SK-MEL-5 (cell line): ENCODE measurements at regions not wholly inside any gene's neighbourhood (a gene's known extent, or its start where the extent isn't known, plus 50 kb on each side); places are given as distances from the start of the nearest gene placed in this dataset.
A peak's percentile ranks its signal among the peaks of the same experiment; 100 is the strongest.

Experiments
- DNase-seq: peaks from one replicate; pipeline ENCODE4 v3.0.0-alpha.2; 2016; ENCODE audit warnings: low read depth, low spot score
- in situ Hi-C: cut with HindIII; loops from 2 replicates; pipeline ENCODE4 v1.10.0; 2016; ENCODE audit warnings: low sequenced_read_pairs, high pct_unique_total_duplicates, low pct_unique_long_range_greater_than_20kb

GRCh38 chr6:87943191-87943590 lies 104.5 kb upstream of the SPACA1 start:
- DNase-seq = no peak
- in situ Hi-C loops = no loop called here

DNA sequence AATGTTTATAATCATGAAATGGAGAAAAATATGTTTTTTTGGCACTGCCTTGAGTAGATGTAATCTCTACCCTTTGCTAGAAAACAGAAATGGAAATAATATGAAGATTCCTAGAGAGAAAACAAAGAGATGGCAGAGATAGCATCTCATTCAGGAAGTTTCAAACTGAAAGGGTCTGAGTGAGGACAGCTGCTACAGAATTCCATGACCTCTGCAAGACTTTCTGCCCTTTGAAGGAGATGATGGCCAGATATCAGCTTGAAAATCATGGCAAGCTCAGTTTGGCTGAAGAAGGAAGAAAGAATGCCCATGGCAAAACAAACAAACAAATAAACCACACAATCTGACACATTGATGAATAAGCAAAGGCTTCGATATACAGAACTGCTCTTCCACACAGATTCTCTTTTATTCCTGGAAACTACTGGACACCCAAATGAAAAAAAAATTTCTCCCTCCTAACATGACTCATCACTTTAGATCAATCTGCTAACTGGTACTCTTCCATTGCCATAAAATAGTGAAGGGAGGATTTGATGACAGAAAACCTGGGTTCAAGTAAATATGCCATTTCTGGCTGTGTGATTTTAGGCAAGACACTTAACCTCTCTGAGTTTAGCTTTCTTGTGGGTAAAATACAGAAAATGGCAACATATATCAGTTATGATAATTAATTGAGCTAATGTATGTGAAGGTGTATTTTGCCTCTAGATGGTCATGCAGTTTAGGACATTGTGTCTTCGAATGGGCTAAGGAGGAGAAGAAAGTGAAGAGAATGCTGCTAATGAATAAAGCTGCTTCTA lies 105.9 kb upstream of the SPACA1 start:
- in situ Hi-C loops = no loop called here
- DNase-seq = no peak

GRCh38 chr6:87939776-87940175 lies 107.9 kb upstream of the SPACA1 start:
- in situ Hi-C loops = no loop called here
- DNase-seq = no peak

DNA sequence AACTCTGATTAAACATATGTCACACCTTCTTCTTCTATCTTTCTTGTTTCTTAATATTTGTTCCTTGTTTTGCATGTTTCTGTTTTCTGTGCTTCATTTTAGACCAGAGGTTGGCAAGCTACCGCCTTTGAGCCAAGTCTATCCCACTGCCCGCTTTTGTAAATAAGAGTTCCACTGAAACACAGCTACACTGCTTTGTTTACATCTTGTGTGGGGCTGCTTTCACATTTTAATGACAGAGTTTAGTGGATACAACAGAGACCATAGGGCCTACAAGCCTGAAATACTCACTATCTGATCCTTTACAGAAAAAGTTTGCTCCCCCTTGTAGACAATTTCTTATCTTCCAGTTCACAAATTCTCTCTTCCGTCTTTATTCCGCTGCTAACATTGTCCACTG lies 109.4 kb upstream of the SPACA1 start:
- in situ Hi-C loops = no loop called here
- DNase-seq = no peak

GRCh38 chr6:87936065-87936464 lies 111.6 kb upstream of the SPACA1 start:
- in situ Hi-C loops = no loop called here

GRCh38 chr6:87935196-87935595 lies 112.4 kb upstream of the SPACA1 start:
- DNase-seq = no peak
- in situ Hi-C loops = no loop called here

More at GRCh38 chr6:87936065-87936464, 111.6 kb upstream of the SPACA1 start:
- no peak for DNase-seq

DNA sequence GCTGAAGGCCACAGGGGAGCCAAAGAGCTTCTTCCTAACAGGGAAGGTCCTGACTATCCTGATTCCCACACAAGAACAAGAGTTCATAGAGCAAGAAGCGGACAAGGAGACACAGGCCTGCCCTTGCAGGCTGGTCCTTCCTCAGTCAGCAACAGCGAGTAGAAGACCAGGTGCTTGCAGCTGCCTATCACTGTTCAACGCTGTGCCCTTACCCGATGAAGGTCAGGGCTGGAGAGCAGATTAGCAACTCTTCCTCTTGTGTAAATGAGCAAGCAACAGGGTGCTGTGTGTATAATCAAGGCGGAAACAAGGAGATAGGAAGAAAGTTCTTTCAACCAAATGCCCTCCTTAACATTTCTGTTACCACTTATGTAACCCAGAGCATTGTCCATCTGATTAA lies 115.3 kb upstream of the SPACA1 start:
- in situ Hi-C loops = no loop called here

GRCh38 chr6:87929843-87930288 lies 117.8 kb upstream of the SPACA1 start:
- in situ Hi-C loops = no loop called here
- peak; percentile 88 for DNase-seq

More for the DNA sequence above, 115.3 kb upstream of the SPACA1 start:
- no peak for DNase-seq

DNA sequence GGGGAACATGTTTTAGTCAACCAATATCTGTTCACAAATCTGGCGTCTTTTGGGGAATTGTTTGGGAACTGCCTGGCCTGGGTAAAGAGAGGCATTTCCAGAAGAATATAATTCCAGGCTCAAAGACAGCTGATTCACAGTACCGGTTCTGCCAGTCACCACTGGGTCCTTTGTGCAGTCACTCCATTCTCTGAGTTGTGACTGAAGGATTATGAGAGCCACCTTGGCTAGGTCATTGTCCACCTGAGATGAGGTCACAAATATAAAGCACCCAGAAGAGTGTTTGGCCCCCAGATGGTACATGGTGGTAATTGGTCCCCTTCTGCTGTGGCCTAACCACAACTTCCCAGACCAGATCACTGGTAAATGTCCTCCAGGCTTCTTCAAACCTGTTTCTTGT lies 121.0 kb upstream of the SPACA1 start:
- in situ Hi-C loops = no loop called here
- no peak for DNase-seq

DNA sequence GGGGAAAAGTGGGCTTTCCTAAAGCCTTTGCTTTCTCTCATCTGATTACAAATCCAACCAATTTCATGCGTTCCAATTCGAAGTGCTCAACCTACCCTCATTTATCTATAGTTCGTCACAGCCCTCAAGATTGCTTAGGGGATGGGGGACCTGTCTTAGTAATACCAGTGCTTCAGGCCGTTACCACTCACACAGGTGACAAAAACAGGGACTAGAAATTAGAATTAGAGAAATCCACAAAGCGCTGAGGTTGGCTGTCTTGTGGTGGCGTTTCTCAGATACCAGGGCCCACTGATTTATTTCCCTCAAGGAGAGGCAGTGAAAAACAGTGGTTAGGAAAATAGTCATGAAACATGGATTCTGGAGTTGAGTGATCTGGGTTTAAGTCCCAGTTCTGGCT lies 121.6 kb upstream of the SPACA1 start:
- in situ Hi-C loops = no loop called here
- no peak for DNase-seq

DNA sequence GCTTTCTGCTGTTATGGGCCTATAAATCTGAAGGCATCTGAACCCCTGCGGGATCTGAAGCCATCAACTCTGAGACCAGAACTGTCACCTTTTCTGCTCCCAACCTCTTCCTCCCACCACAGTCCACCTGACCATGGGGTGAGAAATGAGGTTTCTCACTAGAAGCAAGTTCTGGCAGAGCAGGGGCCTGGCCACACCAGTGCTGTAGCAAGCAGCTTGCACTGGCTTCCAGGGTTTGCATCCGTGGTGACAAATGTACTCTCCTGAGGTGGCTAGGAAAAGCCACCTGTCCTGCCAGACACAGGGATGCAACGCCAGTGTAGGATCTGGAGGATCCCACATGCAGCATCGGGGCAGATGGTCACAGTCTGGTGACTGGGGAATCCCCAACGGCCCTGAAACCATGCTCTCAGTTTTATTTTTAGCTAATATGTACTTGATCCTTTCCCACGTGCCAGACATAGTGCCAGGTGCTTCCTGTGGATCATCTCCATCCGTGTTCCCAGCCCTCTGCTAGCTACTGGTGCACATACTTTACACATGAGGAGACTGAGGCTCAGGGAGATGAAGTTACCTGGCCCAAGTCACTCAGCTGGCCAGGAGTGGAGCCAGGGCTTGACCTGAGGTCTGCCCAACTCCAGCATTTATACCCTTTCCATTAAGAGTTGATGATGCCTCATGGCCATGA lies 122.1 kb upstream of the SPACA1 start:
- in situ Hi-C loops = no loop called here

DNA sequence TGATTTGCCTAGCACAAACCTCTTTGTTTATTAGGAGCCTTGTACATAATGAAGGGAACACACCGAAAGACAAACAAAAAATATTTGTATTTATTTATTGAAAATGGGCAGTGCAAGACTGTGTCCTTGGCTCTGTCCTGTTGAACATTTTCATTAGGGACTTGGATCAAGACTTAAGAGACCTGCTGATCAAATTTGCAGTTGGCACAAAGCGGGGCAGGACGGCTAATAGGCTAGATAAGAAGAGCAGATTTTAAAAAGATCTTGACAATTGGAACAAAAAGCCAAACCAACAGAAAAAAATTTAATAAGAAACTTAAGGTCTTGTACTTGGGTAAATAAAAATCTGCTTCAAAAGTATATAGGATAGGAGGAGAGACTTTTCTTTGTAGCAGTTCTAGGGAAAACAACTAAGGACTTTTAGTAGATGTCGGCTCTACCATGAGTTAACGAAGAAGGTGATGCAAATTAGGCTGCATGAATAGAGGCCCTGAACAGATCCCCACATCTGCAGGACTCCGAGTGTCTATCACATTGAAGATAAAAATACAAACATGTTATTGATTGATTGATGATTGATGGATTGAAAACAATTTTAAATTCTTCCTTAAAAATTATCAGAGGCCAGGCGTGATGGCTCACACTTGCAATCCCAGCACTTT lies 124.1 kb upstream of the SPACA1 start:
- in situ Hi-C loops = no loop called here
- no peak for DNase-seq

More for the DNA sequence above, 122.1 kb upstream of the SPACA1 start:
- no peak for DNase-seq

- DNase-seq = no peak
- in situ Hi-C loops = no loop called here
Measured at GRCh38 chr6:87922947-87923330, 124.7 kb upstream of the SPACA1 start.

- in situ Hi-C loops = no loop called here
- no peak for DNase-seq
Measured at GRCh38 chr6:87922196-87922946, 125.3 kb upstream of the SPACA1 start.

DNA sequence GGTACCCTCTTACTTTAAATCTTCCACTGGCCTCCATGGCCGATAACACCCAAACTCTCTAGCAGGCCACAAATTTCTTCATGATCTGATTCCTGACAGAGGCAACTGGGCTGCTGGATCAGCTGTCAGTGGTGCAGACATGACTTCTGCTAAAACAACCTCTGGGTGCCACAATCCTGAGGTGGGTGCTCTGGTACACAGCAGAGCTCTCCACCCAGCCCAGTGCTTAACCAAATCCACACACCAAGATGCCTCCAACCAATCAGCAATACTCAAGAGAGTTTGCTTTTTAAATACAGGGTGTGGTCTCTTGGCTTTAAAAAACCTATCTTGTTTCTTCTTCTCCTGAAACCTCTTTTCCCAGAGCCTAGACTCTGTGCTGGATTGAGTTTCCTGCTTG lies 126.6 kb upstream of the SPACA1 start:
- in situ Hi-C loops = no loop called here
- DNase-seq = no peak

- in situ Hi-C loops = no loop called here
- DNase-seq = no peak
Measured at GRCh38 chr6:87920245-87920644, 127.4 kb upstream of the SPACA1 start.

GRCh38 chr6:87919416-87919815 lies 128.2 kb upstream of the SPACA1 start:
- in situ Hi-C loops = no loop called here
- DNase-seq = no peak

- in situ Hi-C loops = no loop called here
- no peak for DNase-seq
Measured at GRCh38 chr6:87919001-87919400, 128.6 kb upstream of the SPACA1 start.
